ENCODE measurements at regions not wholly inside any gene's neighbourhood (a gene's known extent, or its start where the extent isn't known, plus 50 kb on each side); places are given as distances from the start of the nearest gene placed in this dataset.
A peak's percentile ranks its signal among the peaks of the same experiment; 100 is the strongest.
"Not testable (repeated sequence)": the region's sequence is repeated elsewhere in the genome, so short reads cannot be mapped to it uniquely, and the experiment has no call there.

GRCh38 chr3:109678600-109678999, 341.3 kb upstream of the DPPA4 start:
- no peak for DNase-seq

GRCh38 chr3:109679664-109680063, 342.3 kb upstream of the DPPA4 start:
- DNase-seq: no peak

- peak; percentile 2 for DNase-seq
These were observed 346.4 kb upstream of the DPPA4 start for GRCh38 chr3:109683746-109684145.

- DNase-seq: peak; percentile 99
These were observed 348.0 kb upstream of the DPPA4 start for GRCh38 chr3:109685084-109686079.

- no peak for DNase-seq
These were observed 350.3 kb upstream of the DPPA4 start for GRCh38 chr3:109687626-109688025.

- no peak for DNase-seq
These were observed 359.6 kb upstream of the DPPA4 start for GRCh38 chr3:109696932-109697331.

- peak; percentile 50 for DNase-seq
These were observed 364.9 kb upstream of the DPPA4 start for GRCh38 chr3:109702252-109702651.

GRCh38 chr3:109702976-109703375, 365.6 kb upstream of the DPPA4 start:
- DNase-seq: no peak

GRCh38 chr3:109705133-109705532, 367.8 kb upstream of the DPPA4 start:
- not testable (repeated sequence) for DNase-seq

- DNase-seq: peak; percentile 48
These were observed 370.3 kb upstream of the DPPA4 start for GRCh38 chr3:109707617-109708016.

- DNase-seq: no peak
These were observed 375.9 kb upstream of the DPPA4 start for GRCh38 chr3:109713288-109713687.

- DNase-seq: no peak
These were observed 378.4 kb upstream of the DPPA4 start for GRCh38 chr3:109715707-109716106.

- DNase-seq: no peak
These were observed 381.5 kb upstream of the DPPA4 start for GRCh38 chr3:109718850-109719249.

GRCh38 chr3:109728861-109729494, 391.6 kb upstream of the DPPA4 start:
- DNase-seq: no peak

GRCh38 chr3:109731639-109732473, 394.5 kb upstream of the DPPA4 start:
- peak; percentile 56 for DNase-seq

GRCh38 chr3:109743981-109744380, 406.6 kb upstream of the DPPA4 start:
- DNase-seq: no peak

- no peak for DNase-seq
These were observed 435.2 kb upstream of the DPPA4 start for GRCh38 chr3:109772520-109772919.

GRCh38 chr3:109774108-109774507, 436.8 kb upstream of the DPPA4 start:
- DNase-seq: no peak

GRCh38 chr3:109784285-109784684, 446.9 kb upstream of the DPPA4 start:
- no peak for DNase-seq

- no peak for DNase-seq
These were observed 447.7 kb upstream of the DPPA4 start for GRCh38 chr3:109784852-109785631.

GRCh38 chr3:109803274-109803673, 465.9 kb upstream of the DPPA4 start:
- no peak for DNase-seq

GRCh38 chr3:109804697-109805096, 467.4 kb upstream of the DPPA4 start:
- no peak for DNase-seq

Measured in EL (cell line).